ENCODE measurements at regions not wholly inside any gene's neighbourhood (a gene's known extent, or its start where the extent isn't known, plus 50 kb on each side); places are given as distances from the start of the nearest gene placed in this dataset.
A peak's percentile ranks its signal among the peaks of the same experiment; 100 is the strongest.

DNA sequence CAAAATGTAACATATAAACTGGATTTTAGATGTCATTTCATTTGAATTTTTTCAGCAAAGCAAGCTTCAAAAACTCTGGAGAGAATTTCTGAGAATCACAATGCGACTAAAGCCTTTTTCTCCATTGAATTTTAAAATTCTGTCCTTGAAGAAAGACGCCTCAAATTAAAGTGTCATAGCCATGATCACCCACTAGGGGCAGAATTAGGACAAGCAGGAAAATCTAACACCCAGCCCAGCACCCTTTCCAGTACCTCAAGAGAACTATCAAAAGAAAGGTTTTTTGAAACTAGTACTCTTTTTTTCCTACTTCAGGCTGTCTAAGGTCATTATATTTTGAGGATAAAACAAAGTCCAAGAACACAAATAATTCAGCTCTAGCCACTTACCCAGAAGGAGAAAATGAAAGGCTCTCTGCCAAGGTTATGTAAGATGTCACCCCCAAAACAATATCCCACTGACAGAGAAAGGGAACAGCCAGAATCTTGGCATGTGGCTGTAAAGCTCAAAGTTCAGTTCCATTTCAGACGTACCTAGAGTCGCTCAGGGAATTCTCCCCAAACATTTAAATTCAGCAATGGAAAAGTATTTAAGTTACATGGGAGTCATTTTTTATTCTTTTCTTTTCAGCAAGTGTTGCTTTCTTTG is 299.4 kb downstream of the SNX13 start:
- TF ChIP-seq CTCF (IDR thresholded peaks at IDR 0.05; ENCODE audit: insufficient read depth, low read depth, low read length) (peak; percentile 68), EZH2 (IDR thresholded peaks at IDR 0.05; ENCODE audit: insufficient read depth, low read length) (no peak)

Data from astrocyte (in vitro differentiated cells and primary cell).